Glomerular endothelial cell (primary cell): ENCODE measurements at regions not wholly inside any gene's neighbourhood (a gene's known extent, or its start where the extent isn't known, plus 50 kb on each side); places are given as distances from the start of the nearest gene placed in this dataset.

Source experiments
- DNase-seq: peaks from one replicate; pipeline ENCODE4 v3.0.0-alpha.2; 2011; ENCODE audit warnings: low read depth, low spot score; ENCODE audit errors: extremely low read depth

DNA sequence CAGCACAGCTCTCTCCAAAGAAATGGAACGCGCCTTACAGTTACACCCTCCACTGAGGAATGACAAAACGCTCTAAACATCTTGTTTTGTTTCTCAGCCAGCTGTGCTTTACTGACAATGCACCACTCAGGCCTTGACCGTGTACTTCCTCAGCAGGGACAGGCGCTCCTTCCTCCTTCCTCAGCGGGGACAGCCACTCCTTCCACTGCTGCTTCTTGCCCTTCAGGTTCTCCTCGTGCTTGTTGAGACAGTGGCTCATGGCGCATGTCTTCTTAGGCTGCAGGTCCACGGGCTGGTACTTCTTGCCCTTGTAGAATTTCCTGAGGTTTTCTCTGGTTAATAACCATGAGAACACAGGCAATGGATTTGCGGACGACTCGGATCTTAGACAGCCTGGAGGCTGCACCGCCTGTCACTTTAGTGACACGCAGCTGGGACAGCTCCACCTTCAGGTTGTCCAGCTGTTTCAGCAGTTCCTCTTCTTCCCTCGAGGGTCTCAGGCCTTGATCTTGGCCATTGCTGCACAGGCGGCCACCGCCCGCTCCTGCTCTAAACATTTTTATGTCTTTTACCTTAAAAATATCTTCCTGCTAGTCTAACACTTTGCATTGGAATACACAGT lies 613.8 kb downstream of the BRD1 start:
- no peak for DNase-seq

DNA sequence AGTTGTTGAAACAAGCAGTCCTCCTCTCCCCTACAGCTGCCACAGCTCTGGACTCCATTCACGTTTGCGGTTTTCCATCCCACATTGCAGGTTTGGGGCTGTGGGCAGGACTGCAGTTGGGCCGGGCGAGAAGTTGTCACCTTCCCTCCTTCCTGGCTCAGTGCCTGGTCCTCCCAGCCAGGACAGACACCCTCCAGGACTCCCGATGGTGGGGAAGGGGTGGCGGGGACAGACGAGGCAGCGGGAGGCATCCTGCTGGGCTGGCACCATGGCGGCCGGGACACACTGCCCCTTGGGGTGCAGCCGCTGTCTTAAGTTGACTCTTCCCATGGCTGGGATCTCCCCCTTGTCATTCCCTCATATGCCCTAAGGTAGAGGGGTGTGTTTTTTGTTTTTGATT lies 615.2 kb downstream of the BRD1 start:
- no peak for DNase-seq

DNA sequence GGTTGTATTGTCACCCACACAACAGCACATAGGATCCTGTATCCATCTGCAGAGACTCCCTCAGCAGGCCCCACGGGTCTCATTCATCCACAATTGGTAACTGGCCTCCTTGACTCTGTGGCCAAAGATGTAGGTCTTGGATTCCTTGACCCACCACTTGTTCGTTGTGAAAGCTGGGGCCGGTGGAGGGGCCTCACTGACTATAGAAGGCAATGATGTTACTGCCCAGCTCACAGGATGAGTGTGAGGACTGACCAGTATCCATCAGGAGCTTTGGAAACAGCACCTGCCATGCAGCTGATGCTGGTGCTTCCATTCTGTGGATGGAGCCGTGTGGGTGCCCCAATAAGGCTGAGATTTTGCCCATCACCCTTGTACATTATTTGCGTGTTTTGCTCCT lies 615.7 kb downstream of the BRD1 start:
- DNase-seq, result no peak

DNA sequence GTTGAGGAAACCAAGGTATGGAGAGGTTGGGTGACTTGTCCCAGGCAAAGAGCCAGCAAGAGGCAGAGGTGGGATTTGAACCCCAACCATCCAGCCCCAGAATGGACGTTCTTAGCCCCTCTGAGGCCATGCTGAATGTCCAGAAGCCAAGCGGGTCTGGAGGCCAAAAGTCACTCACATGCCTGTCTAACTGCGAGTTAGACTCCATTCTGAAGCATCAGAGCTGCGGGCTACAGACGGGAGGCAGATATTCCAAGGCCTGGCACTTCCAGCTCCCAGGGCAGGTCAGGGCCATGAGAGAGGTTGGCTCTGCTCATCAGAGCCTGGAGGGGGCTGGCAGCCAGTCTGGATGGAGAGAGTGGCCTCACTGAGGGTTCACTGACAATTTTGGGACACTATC lies 616.5 kb downstream of the BRD1 start:
- no peak for DNase-seq

DNA sequence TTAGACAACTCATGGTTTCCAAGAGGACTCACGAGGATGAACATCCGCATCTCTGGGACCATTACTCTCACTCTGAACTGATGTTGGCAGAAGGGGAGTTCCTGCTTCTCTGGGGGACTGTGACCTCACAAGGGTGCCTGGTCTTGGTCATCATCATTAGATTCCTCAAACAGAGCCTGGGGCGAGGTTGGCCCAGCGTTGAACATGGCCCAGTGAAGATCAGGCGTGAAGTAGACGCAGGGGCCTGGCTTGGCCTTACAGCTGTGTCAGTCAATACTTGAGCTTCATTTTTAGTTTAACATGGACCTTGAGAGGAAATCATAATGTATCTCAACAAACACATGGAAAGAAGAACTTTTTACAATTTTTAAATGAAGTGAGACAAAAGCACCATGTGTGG lies 617.1 kb downstream of the BRD1 start:
- no peak for DNase-seq

DNA sequence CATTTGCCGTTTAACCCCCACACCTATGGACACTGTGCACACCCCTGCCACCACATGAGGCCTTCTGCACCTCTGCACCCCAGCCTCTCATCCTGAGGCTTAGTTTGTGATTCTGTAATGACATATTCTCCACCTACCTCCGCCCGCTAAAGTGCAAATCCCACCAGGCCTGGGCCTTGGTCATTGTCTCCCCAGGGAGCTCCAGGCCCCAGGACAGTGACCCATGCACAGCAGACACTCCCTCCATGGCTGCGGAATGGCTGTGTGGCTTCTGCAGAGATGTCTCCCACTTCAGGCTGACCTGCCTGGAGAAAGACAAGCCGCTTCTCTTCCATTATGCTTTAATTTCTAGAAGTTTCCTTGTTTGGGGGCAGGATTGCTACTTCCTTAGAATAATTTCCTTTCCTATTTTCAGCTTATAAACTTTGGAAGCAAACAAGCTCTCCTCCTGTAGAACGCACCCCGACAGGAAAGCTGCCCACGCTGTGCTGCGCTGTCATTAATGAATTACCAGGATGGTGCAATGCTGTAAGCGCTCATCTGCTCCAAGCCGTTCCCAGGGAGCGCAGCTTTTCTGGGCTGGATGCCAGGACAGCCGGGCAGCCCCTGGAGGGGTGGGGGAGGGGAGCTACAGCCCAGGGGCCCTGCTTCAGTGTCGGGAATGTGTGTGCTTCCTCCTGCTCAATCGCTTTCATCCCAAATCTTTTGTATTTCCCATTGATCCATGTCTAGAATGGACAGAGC lies 618.0 kb downstream of the BRD1 start:
- DNase-seq, result no peak

DNA sequence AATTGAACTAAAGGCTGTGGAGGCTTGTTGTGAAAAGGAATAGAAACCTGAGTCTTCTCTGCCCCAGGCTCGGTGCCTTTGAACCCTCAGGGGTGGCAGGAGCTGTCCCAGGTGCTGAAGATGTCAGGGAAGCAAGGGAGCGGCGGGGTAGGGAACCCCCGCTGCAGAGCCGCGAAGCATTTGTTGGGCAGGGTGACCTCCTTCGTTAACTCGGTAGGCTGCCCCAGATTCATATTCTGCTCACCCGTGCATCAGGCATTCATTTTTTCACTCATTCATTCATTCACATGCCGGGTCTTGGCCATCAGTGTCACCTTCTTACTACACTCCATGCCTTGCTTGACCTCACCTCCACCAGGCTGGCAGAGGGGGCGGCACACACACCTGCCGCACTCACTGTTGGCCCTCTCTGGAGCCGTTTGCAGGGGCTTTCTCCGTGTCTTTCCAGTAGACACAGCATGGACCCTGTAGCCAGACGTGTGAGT lies 618.9 kb downstream of the BRD1 start:
- DNase-seq, result no peak

DNA sequence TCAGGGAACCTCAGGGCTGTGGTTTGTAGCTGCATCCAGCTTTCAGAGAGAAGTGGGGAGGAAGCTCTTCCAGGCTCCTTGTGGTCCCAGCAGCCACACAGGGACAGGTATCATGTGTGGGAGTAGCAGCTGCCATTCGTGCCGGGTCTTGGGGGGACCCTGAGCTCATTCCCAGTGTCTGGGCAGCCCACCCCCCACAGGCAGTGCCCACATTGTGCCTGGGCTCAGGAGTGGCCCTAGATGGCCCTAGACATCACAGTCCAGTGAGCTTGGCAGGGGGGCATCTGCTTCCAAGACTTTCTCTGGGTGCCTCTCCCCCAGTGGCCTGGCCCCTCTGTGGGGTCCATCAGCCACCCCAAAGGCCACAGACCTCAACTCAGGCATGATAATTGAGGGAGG lies 619.7 kb downstream of the BRD1 start:
- no peak for DNase-seq

DNA sequence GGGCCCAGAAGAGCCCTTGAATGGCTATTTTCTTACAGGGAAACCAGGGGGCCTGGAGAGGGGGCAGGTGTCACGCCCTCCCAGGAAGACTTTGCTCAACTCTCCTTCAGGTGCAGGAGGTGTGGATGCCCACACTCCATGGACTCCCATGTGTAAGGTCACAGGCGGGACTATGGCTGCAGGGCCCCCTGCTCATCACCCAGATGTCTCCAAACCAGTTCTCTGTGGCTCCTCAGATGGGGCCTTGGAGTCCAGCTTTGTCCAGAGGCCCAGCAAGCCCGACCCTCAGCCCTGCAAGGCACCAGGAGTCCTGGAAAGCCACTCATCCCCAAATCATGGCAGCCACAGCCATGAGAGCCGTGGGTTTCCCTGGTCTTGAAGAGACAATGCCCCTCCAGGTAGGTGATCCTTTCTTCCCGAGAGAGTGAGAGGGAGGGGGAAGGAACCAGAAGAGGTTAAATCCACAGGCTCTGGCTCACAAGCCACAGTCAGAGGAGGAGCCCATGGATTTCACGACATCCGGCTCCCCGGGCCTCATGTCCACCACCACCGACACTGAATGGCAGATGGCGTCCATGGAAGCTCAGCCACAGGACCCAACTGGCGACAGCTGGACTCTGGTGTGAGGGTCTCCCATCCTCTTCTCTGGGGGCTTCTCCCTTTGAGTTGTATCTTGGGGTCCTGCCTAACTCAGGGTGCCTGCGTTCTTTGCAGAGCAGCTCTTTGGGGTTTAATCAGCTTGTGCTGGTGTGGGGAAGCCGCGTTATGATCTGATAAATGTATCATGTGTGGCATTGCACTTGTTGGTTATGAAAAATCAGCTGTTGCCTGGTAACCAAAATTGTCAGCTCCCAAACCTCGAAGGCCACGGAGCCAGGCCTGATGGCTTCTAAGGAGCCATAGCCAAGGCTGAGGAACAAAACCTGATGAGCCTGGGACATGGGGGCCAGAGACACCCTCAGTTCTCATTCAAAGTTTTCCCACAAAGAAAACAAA lies 620.4 kb downstream of the BRD1 start:
- no peak for DNase-seq

DNA sequence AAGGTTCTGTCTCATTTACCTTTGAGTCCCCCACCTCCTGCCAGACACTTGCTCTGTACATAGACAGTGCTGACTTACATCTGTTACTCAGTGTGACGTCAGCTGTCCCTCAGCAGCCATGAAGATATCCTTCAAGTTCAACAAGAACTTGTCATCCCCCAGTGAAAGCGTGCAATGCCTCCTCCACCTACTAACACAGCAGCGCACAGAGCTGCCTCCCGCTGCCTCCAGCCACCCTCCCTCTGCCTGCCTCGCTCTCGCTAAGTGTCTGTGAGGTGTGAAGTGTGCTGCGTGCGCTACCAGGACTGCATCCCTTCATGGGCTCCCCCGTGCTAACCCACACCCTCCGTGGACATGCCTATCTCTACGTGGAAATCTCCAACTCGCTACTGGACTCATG lies 621.4 kb downstream of the BRD1 start:
- no peak for DNase-seq

DNA sequence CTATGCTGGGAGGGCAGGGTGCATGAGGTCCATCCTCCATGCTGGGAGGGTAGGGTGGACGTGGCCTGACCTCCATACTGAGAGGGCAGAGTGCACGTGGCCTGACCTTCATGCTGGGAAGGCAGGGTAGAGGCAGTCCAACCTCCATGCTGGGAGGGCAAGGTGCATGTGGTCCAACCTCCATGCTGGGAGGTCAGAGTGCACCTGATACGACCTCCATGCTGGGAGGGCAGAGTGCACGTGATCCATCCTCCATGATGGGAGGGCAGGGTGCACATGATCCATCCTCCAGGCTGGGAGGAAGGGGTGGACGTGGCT lies 622.2 kb downstream of the BRD1 start:
- no peak for DNase-seq

DNA sequence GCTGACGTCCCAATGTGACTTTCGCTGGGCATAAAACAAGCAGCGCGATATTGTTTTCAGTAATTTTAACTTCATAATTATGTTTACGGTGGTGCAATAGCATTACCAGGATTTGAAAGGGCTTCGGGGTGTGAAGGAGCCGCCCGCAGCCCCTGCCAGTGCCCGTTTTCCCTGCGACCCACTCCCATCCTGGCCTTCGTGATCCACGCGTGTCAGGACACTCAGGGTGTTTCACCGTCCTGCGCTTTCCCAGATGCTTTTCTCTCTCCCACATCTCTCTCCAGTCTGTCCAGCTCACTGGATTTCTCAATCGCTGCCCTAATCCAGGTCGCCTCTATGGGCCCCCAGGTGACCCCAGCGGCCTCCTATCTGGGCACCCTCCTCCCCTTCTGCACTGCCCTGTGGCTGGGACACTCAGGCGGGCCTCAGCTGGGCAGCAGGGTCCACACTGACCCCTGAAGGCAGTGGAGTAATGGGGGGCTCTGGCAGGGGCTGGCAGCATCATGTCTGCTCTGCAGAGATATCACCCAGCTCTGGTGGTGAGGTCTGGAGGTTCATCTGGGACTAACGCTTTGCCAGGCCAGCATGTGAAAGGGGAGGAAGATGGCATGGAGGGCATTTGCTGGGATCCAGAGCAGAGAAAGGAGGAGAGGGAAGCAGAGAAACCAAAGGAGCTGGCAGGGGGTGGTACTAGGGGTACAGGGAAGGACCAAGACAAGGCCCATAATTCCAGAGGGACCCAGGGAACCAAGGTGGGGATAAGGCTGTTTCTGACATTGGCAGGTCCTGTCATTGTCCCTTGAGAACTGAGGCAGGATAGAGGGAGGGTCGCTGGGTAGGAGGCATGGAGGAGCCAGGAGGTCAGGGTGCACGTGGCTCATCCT lies 622.8 kb downstream of the BRD1 start:
- DNase-seq, result no peak

DNA sequence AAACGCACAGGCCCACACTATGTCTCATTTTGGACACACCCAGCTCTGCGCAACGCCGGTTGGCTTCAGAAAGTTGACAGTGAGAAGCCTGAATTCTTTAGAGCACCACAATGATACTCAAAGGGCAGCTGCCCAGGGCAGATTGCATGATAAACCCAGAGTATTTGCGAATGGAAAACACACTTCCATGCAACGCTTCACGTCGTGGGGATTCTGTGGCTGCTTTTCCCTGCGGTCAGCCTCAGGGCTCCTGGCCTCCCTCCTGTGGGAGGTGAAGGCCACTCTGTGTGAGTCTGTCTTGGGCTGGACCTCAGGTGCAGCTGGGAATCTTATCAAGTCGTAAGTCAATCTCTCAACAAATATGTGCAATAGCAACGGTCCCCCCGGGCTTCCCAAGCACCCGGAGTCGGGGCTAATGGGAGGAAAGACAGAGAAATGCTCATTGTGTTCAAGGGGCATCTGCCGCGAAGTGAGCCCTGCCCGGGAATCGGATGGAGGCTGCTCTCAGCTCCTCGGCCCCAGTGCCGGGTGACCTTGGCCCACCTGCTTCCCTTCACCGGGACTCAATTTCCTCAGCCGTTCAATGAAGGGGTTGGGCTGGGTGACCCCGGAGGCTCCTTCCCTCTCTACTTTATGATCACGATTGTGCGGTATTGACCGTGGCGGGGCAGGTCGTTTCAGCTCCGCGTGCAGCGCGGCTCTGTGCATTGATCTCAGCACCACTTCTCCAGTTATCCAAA lies 623.6 kb downstream of the BRD1 start:
- DNase-seq, result no peak

DNA sequence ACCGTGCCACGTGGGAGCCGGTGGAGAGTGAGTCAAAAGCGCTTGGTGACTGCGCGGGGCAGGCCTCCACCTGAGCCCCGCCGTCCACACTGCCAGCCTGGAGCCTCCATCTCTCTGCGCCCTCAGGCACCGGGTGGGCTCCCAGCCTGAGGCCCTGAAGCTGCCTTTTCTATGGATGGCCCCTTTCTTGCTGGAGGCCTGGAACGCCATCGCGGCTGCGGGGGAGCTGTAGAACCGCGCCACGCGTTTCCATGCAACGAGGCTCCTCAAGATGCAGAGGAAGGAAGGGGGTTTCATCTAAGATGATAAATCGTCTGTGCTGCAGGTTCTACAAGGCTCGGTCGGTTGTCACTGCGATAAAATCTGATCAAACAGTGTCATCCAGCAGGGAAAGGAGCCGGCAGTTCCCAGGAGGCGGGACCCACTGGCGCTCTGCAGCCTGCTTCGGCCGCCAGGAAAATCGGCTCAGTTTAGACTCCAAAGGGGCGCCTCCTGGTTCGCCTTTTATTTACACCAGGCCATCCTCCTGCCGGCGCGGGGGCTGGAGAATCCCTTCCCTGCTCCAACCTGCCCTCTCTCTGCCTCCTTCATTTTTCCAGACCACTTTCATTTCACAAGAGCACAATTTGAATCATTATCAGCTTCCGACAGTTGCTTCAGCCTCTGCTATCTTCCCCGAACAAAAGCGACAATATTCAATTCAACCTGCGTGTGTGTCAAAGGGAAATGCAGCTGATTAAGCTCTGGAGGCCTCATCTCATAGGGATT lies 624.4 kb downstream of the BRD1 start:
- no peak for DNase-seq

DNA sequence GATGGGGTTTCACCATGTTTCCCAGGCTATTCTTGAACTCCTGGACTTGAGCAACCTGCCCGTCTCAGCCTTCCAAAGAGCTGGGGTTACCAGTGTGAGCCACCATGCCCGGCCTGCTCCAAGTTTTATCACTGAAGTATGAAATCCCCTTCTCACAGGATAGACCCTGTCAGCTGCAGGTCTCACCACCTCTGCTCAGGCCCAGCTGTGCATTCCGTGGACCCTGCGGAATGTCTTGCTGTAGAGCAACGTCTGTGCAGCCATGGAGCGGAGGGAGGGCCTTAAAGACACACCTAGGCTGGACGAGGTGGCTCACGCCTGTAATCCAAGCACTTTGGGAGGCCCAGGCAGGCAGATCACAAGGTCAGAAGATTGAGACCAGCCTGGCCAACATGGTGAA lies 625.4 kb downstream of the BRD1 start:
- DNase-seq, result no peak

DNA sequence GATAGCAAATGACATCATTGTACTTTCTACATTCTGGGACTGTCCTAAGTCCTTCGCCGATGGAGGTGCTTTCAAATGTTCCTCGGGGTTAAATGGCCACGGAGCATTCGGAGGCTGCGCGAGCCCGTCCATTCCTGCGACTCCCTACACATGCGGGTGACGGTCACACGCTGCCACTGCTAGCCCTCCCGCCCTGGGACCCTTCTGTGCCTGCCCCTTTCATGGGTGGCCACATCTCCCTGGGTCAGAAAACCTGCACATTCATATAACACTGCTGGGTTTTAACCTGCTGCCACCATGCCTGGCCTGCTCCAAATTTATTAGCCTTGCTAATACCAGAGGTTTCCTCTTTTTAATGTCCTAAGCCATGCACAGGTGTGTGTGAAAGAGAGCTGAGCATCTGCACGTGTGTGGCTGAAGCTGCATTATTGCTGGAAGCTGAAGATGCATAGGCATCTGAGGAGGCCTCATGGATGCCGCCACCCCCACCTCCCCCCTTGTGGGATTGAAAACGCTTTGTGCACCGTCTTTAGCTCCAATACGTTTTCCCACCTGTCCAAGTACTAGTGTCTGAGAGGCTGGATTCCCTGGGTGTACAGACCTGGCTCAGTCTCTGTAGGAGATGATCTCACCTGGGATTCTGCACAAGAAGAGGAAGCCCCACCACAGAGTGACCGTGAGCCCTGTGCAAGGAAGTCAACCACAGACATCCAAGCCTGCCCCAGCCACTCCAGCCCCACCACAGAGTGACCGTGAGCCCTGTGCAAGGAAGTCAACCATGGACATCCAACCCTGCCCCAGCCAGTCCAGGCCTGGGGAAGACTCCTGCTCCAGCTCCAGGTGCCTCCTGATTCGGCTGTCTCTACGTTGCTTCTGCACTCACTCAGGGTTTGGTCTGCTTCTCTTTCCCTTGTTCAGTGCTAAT lies 626.4 kb downstream of the BRD1 start:
- no peak for DNase-seq

DNA sequence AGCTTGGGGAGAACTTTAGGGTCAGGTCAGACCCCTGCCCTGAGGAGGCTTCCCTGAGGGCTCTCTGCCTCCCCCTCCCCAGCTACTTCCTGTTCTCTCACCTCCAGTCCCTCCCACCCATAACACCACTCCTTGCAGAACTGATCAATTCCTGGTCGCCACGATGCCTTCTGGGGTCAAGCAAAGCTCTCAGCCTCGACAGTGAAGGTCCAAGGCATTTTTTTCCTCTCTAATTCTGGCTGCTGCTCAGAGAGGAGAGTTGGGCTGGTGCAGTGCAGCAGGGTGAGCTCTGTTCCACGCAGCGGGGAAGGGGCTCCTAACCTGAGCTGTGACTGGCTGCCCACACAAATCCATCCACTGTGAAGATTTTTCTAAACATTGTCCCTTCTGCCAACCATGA lies 628.4 kb downstream of the BRD1 start:
- no peak for DNase-seq

DNA sequence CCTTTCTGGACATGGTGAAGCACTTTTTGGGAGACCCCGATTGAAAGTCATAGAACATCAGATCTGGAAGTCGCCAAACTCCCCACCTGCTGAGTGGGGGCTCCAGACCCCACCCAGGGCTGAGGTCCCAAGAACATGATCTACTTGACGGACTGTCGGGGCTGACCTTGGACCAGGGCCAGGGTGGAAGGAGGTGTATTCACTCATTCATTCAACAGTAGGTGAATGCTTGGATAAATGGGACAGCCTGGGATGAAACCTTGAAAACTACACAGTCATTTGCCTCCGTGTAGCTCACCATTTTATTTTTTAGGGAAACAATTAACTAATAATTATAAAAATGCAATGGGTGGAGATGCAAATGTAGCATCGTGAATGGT lies 629.0 kb downstream of the BRD1 start:
- DNase-seq, result no peak
